ENCODE measurements at regions not wholly inside any gene's neighbourhood (a gene's known extent, or its start where the extent isn't known, plus 50 kb on each side); places are given as distances from the start of the nearest gene placed in this dataset.

DNA sequence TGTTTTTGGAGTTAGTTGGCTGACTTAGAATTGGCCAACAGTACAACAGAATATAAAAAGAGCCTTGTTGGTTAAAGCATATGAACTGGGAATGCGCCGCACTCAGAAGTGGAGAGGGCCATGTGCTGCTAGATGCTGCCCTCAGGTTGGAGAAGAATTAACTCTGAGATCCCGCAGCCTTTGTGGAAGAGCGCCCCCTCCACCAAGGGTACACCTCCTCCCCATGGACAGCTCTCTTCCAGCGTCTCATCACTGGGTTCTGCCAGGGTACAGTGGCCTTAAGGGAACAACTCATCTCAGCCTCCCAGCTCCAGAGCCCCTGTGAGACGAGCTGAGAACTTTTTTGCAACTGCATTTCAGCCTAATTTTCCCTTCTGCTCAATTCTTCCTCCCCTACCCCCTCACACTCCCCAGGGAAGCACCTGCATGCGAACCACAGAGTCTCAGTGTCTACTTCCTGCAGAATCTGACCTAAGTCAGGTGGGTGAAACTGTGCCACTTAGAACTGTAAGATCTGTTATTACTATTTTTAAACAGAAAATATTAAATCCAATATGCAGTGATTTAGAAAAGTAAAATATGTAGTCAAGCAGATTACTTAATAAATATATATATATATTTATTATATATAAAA is 380.6 kb downstream of the RAB28 start:
- Histone ChIP-seq H3K4me3 (no peak overlapping the region), H3K27ac (no peak overlapping the region)
- TF ChIP-seq, protein P1, sequence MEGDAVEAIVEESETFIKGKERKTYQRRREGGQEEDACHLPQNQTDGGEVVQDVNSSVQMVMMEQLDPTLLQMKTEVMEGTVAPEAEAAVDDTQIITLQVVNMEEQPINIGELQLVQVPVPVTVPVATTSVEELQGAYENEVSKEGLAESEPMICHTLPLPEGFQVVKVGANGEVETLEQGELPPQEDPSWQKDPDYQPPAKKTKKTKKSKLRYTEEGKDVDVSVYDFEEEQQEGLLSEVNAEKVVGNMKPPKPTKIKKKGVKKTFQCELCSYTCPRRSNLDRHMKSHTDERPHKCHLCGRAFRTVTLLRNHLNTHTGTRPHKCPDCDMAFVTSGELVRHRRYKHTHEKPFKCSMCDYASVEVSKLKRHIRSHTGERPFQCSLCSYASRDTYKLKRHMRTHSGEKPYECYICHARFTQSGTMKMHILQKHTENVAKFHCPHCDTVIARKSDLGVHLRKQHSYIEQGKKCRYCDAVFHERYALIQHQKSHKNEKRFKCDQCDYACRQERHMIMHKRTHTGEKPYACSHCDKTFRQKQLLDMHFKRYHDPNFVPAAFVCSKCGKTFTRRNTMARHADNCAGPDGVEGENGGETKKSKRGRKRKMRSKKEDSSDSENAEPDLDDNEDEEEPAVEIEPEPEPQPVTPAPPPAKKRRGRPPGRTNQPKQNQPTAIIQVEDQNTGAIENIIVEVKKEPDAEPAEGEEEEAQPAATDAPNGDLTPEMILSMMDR (IDR thresholded peaks at IDR 0.05): no peak
- no peak for DNase-seq (ENCODE audit: low spot score)

DNA sequence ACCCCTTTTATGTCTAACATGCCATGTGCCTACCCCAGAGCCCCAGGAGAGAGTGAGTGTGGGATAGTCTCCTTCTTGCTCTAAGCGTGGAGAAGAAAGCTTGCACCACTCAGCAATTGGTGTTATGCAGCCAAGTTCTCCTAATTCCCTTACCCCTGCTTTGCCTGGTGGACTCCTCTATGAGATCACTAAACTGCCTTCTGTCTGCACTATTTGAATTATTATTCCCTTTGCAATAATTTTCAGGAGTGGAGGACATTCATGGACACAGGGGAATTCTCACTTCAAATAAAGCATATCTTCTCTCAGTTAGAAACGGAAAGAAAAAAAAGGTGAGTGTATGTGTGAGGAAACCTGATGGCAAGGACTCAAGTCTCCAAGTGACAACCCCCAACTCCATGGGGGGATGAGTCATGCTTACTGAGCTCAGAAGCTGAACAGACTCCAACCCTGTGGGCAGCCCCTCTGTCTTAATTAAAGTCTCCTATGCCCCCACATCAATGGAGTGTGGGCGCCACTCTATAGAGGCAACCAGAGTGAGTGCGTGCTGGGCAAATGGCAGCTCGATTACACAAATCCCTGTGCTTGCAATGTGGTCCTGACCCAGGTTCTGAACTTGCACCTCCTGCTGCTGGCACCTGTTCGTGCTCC is 381.9 kb downstream of the RAB28 start:
- no peak overlapping the region for H3K4me3 ChIP-seq
- TF ChIP-seq, protein P1 (IDR thresholded peaks at IDR 0.05): no peak
- DNase-seq (ENCODE audit: low spot score): no peak
- no peak overlapping the region for H3K27ac ChIP-seq

DNA sequence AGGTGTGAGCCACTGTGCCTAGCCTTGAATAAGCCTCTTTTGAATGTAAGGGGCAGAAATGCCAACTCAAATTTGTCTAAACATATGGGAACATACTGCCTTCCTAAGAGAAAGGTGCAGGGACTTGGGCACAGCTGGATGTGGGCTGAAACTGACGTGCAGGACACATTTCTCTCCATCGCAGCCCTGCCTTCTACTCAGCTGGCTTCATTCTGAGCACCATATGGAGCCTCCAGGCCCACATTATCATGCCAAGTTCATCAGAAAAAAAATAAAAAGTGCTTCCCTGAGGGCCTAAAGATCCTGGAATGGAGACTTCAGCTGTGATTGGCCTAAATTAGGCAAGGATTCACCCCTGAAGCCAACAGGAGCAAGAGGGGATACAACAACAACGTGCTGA is 386.2 kb downstream of the RAB28 start:
- Histone ChIP-seq H3K27ac (no peak overlapping the region), H3K4me3 (no peak overlapping the region)
- DNase-seq (ENCODE audit: low spot score): no peak
- TF ChIP-seq, protein P1 (IDR thresholded peaks at IDR 0.05): no peak

DNA sequence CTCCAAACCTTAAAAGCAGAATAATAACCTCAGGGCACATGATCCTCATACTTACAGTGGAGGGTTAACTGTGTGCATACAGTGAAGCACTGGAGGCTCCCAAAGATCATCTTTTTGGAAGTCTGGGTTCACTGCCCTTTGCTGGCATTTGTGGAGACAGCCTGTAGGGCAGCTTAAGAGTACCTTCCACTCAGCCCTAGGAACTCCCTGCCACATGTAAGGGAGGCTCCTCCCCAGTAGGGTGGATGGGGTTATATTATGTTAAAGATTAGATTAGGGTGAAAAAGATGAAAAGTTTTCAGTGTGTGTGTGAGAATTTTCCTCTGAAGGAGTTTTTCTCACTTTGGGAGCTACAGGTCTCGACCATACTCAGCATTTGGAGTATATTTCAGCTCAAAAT is 388.4 kb downstream of the RAB28 start:
- H3K4me3 ChIP-seq: no peak overlapping the region
- no peak overlapping the region for H3K27ac ChIP-seq
- no peak for DNase-seq (ENCODE audit: low spot score)
- TF ChIP-seq, protein P1 (IDR thresholded peaks at IDR 0.05): no peak

DNA sequence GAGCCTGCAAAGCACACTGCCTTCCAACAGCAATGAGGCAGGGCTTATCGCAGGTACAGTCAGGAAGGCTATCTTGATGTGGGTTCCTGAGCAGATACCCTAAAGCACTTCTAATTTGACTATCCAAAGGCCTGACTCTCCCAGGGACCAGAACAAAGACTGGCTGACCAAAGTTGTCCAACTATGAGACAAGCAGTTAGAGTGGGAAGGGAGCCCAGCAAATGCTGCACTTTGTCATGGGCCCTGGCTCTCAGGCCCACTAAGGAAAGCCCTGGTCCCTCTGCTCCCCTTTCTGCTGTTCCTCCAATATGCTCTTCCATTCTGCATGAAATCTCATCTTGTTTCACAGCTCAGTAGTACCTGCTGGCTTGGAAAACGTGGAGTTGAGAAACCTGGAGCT is 391.0 kb downstream of the RAB28 start:
- H3K4me3 ChIP-seq: no peak overlapping the region
- H3K27ac ChIP-seq: peak overlapping the region in 1 of 2 donors; percentile 15
- TF ChIP-seq, protein P1 (IDR thresholded peaks at IDR 0.05): no peak
- no peak for DNase-seq (ENCODE audit: low spot score)

DNA sequence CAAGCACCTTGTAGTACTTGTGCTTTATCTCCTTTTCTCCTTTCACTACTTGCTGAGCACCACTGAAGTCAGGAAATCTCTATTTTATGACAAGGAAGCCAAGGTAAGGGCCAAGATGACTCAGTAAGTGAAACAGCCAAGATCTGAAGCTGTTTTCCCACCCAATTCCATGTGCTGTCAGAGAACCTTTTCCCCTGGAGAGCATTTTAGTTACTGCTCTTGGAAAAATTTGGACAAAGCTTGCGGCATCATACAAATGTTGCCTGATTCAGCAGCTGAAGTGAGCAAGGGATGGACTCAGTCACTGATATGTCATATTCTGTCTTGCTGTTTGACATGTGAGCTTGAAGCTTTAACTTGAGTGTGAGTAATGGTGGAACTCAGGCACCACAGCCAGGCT is 391.4 kb downstream of the RAB28 start:
- no peak for DNase-seq (ENCODE audit: low spot score)
- peak overlapping the region in 1 of 2 donors; percentile 15 for H3K27ac ChIP-seq

More for the DNA sequence above, 391.4 kb downstream of the RAB28 start:
- TF ChIP-seq, protein P1 (IDR thresholded peaks at IDR 0.05): no peak
- H3K4me3 ChIP-seq: no peak overlapping the region
